GM10266 (cell line): ENCODE measurements at regions not wholly inside any gene's neighbourhood (a gene's known extent, or its start where the extent isn't known, plus 50 kb on each side); places are given as distances from the start of the nearest gene placed in this dataset.

ENCODE experiments used
- DNase-seq: peaks from one replicate; pipeline ENCODE4 v3.0.0; 2012; ENCODE audit errors: extremely low spot score
- TF ChIP-seq, protein P1 (sequence below): IDR thresholded peaks from 2 replicates; pipeline ENCODE4 v1.5.1; 2012; ENCODE audit warnings: mild to moderate bottlenecking, low read depth; ENCODE audit not compliant: control insufficient read depth, insufficient read depth; ENCODE audit errors: missing control alignments

- TF ChIP-seq, protein P1, sequence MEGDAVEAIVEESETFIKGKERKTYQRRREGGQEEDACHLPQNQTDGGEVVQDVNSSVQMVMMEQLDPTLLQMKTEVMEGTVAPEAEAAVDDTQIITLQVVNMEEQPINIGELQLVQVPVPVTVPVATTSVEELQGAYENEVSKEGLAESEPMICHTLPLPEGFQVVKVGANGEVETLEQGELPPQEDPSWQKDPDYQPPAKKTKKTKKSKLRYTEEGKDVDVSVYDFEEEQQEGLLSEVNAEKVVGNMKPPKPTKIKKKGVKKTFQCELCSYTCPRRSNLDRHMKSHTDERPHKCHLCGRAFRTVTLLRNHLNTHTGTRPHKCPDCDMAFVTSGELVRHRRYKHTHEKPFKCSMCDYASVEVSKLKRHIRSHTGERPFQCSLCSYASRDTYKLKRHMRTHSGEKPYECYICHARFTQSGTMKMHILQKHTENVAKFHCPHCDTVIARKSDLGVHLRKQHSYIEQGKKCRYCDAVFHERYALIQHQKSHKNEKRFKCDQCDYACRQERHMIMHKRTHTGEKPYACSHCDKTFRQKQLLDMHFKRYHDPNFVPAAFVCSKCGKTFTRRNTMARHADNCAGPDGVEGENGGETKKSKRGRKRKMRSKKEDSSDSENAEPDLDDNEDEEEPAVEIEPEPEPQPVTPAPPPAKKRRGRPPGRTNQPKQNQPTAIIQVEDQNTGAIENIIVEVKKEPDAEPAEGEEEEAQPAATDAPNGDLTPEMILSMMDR, result no peak
- no peak for DNase-seq
Observed at GRCh38 chr4:63814171-63814964, 594.9 kb downstream of the TECRL start.

GRCh38 chr4:63799166-63799565 lies 610.1 kb downstream of the TECRL start:
- no peak for DNase-seq
- TF ChIP-seq, protein P1, result no peak

DNA sequence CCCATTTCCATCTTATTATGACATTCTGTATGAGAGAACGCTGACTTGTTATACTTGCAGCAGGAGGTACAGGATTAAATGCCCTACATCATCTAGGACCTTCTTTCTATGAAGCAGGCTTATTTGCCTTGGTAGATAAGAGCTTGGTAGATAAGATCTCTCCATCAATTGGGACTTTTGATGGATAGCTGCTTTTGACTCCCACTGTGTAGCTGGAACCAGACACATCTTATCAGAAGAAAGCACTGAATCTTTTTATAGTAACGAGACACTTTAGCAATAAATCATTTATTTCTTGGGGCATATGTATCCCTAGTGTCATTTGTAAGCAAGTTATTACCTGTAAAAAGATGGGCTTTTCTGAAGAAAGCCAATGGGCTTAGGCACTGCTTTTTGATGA lies 613.9 kb downstream of the TECRL start:
- TF ChIP-seq, protein P1, result no peak
- DNase-seq, result no peak

DNA sequence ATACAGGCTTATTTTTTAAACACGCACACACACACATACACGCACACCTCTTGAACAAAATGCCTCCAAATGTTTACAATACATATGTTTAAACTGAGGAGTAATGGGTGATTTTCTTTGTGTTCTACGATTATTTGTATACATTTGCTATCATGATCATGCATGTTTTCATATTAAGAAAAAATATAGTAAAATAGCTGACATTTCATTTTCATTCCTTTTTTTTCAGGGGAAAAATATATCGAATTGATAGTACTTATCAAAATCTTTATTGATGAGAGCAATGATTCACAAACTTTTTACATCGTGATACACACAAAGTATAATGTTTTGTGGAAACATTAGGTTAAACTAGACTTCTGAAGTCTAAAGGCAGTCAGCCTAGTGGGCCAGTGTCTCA lies 618.9 kb downstream of the TECRL start:
- TF ChIP-seq, protein P1, result no peak
- DNase-seq, result no peak

- DNase-seq, result no peak
Observed at GRCh38 chr4:63788271-63788670, 621.0 kb downstream of the TECRL start.

GRCh38 chr4:63787326-63787725 lies 621.9 kb downstream of the TECRL start:
- TF ChIP-seq, protein P1, result no peak
- DNase-seq, result no peak

More at GRCh38 chr4:63788271-63788670, 621.0 kb downstream of the TECRL start:
- TF ChIP-seq, protein P1, result no peak

DNA sequence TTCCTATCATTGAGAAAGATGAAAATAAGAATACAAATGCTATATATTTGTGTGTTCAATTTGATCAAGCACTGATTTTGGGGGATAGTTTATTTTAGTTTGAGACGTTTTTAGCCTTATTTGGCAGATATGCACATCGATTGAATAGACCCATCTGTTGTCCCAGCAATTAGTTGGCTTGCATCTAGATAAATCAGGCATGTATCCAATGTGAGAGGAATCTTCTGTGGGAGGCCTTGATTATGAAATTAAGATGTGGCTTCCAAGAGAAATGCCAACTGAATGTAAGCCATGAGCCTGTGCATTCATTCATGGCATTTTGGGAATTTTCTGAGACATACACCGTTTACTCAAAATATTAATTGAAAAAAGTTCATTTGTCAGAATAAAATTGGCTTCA lies 623.1 kb downstream of the TECRL start:
- DNase-seq, result no peak
- TF ChIP-seq, protein P1, result no peak
